Gastrocnemius medialis (tissue), 4 donors: ENCODE measurements at regions not wholly inside any gene's neighbourhood (a gene's known extent, or its start where the extent isn't known, plus 50 kb on each side); places are given as distances from the start of the nearest gene placed in this dataset.
"Not testable (repeated sequence)": the region's sequence is repeated elsewhere in the genome, so short reads cannot be mapped to it uniquely, and the experiment has no call there.

ENCODE experiments used
- ATAC-seq, 2 donors: fragments of 150-250 bp; one replicate each; pipeline ENCODE4 v1.9.1; 2016
- DNase-seq, 2 donors: peaks; one replicate each; pipeline ENCODE4 v3.0.0-alpha.2; 2019
- H3K27ac ChIP-seq, 4 donors: fragments of 200-600 bp; sonication (generic); 1 replicate in 1 of 4; 2 replicates in 3 of 4; pipeline ENCODE4 v1.5.1; 2016 to 2018; ENCODE audit warnings: mild to moderate bottlenecking in 2 of 4, moderate library complexity in 1 of 4
- H3K27me3 ChIP-seq, 3 donors: fragments of 200-600 bp; sonication (generic) in 2 of 3; 1 replicate in 1 of 3; 2 replicates in 2 of 3; pipeline versions ENCODE4 v1.5.1 to v1.6.0; 2016 to 2019; ENCODE audit warnings: mild to moderate bottlenecking in 1 of 3, moderate library complexity in 1 of 3
- H3K36me3 ChIP-seq, 2 donors: fragments of 200-600 bp; sonication (generic) in 1 of 2; one replicate each; pipeline ENCODE4 v1.5.1; 2017 to 2018
- H3K4me1 ChIP-seq, 2 donors: fragments of 200-600 bp; sonication (generic) in 1 of 2; one replicate each; pipeline ENCODE4 v1.5.1; 2016 to 2017; ENCODE audit warnings: mild to moderate bottlenecking in 2 of 2
- H3K4me3 ChIP-seq, 4 donors: fragments of 200-600 bp; sonication (generic) in 3 of 4; 1 replicate in 1 of 4; 2 replicates in 3 of 4; pipeline ENCODE4 v1.5.1; 2016 to 2019; ENCODE audit warnings: mild to moderate bottlenecking in 2 of 4
- H3K9me3 ChIP-seq, 3 donors: fragments of 200-600 bp; sonication (generic) in 2 of 3; 1 replicate in 1 of 3; 2 replicates in 2 of 3; pipeline ENCODE4 v1.5.1; 2016 to 2019
- CTCF ChIP-seq, 5 experiments: fragments of 450-650 bp in 3 of 5; fragments of 200-600 bp in 2 of 5; sonication (generic) in 2 of 5; IDR thresholded peaks in 4 of 5; conservative IDR thresholded peaks in 1 of 5; 1 replicate in 4 of 5; 2 replicates in 1 of 5; pipeline ENCODE4 v1.5.1; 2016 to 2019; ENCODE audit warnings: antibody characterized with exemption in 5 of 5, mild to moderate bottlenecking in 3 of 5, moderate library complexity in 3 of 5
- POLR2A ChIP-seq, 2 donors: fragments of 450-650 bp; IDR thresholded peaks; one replicate each; pipeline ENCODE4 v1.6.1; 2017; ENCODE audit warnings: antibody characterized with exemption in 2 of 2, mild to moderate bottlenecking in 2 of 2, moderate library complexity in 2 of 2
- in situ Hi-C, 4 donors: fragments of 200-750 bp; cut with MboI; loops; one replicate each; pipeline versions ENCODE4 v1.15.0 to v1.8.0; 2017; ENCODE audit warnings: low sequenced_read_pairs in 4 of 4
- intact Hi-C: fragments of 100-400 bp; cut with DNase I; formaldehyde crosslinking; loops from one replicate; pipeline ENCODE4 v1.15.1; 2023; ENCODE audit warnings: low total_unique reads

GRCh38 chr14:65173973-65174693 is 71.8 kb upstream of the MAX start:
- Histone ChIP-seq H3K9me3 (no peaks in the 10 kb centered on the region), H3K36me3 (no peaks in the 10 kb centered on the region), H3K4me3 (no peak overlapping the region), H3K4me1 (peaks cover 4 to 5% of the 10 kb centered on the region in 2 donors), H3K27ac (no peak overlapping the region), H3K27me3 (peaks cover 8 to 13% (median 10%) of the 10 kb centered on the region in 3 donors)
- intact Hi-C loops = no loop called here
- TF ChIP-seq POLR2A (IDR thresholded peaks at IDR 0.05) (no peak), CTCF (IDR thresholded peaks at IDR 0.05 in 4 of 5, conservative IDR thresholded peaks at IDR 0.05 in 1 of 5) (no peak)
- ATAC-seq (no peak), DNase-seq (no peak)
- in situ Hi-C loops = loop anchor here in 1 of 4 donors (25.0 kb wide), 2 partner anchors 663 to 788 kb away; no protein-coding TSS in a partner anchor

GRCh38 chr14:65174783-65175182 is 72.5 kb upstream of the MAX start:
- TF ChIP-seq POLR2A (IDR thresholded peaks at IDR 0.05) = no peak
- no peak for TF ChIP-seq CTCF (IDR thresholded peaks at IDR 0.05 in 4 of 5, conservative IDR thresholded peaks at IDR 0.05 in 1 of 5)
- Histone ChIP-seq H3K27ac (no peak overlapping the region), H3K4me3 (no peak overlapping the region), H3K4me1 (peaks cover 5 to 6% of the 10 kb centered on the region in 2 donors), H3K9me3 (no peaks in the 10 kb centered on the region), H3K36me3 (no peaks in the 10 kb centered on the region), H3K27me3 (peaks cover 8 to 13% (median 10%) of the 10 kb centered on the region in 3 donors)
- intact Hi-C loops = no loop called here
- DNase-seq (no peak), ATAC-seq (no peak)
- in situ Hi-C loops = loop anchor here in 1 of 4 donors (25.0 kb wide), 2 partner anchors 663 to 788 kb away; no protein-coding TSS in a partner anchor

- TF ChIP-seq CTCF (IDR thresholded peaks at IDR 0.05 in 4 of 5, conservative IDR thresholded peaks at IDR 0.05 in 1 of 5) (no peak), POLR2A (IDR thresholded peaks at IDR 0.05) (no peak)
- no peaks in the 10 kb centered on the region for H3K9me3 ChIP-seq
- peaks cover 0 to 7% of the 10 kb centered on the region in 2 donors for H3K4me1 ChIP-seq
- in situ Hi-C loops = no loop called here
- no peak for DNase-seq
- intact Hi-C loops = no loop called here
- no peak overlapping the region for H3K27ac ChIP-seq
- no peaks in the 10 kb centered on the region for H3K36me3 ChIP-seq
- no peak overlapping the region for H3K4me3 ChIP-seq
- no peak for ATAC-seq
- H3K27me3 ChIP-seq = peaks cover 0 to 3% (median 0%) of the 10 kb centered on the region in 3 donors
Measured at GRCh38 chr14:65177551-65177950, 75.2 kb upstream of the MAX start.

GRCh38 chr14:65179231-65179630 is 76.9 kb upstream of the MAX start:
- H3K27ac ChIP-seq, H3K36me3 ChIP-seq, H3K4me1 ChIP-seq, H3K27me3 ChIP-seq, in situ Hi-C loops, ATAC-seq, intact Hi-C loops, H3K9me3 ChIP-seq, DNase-seq, H3K4me3 ChIP-seq: not testable (repeated sequence)

- Histone ChIP-seq H3K27me3 (peaks cover 0 to 3% (median 0%) of the 10 kb centered on the region in 3 donors), H3K4me3 (no peak overlapping the region), H3K9me3 (no peaks in the 10 kb centered on the region), H3K27ac (peak overlapping the region in 3 of 4 donors; percentile 14 to 61 (median 42)), H3K36me3 (no peaks in the 10 kb centered on the region), H3K4me1 (peaks cover 0 to 7% of the 10 kb centered on the region in 2 donors)
- DNase-seq (peak; percentile 43 to 78), ATAC-seq (peak; percentile 97 to 99)
- in situ Hi-C loops = no loop called here
- TF ChIP-seq POLR2A (IDR thresholded peaks at IDR 0.05) (no peak), CTCF (IDR thresholded peaks at IDR 0.05 in 4 of 5, conservative IDR thresholded peaks at IDR 0.05 in 1 of 5) (no peak)
- intact Hi-C loops = no loop called here
Measured at GRCh38 chr14:65179918-65180724, 77.8 kb upstream of the MAX start.
